AG08395 (cell line): ENCODE measurements at regions not wholly inside any gene's neighbourhood (a gene's known extent, or its start where the extent isn't known, plus 50 kb on each side); places are given as distances from the start of the nearest gene placed in this dataset.

Source experiments
- DNase-seq: peaks from one replicate; pipeline ENCODE4 v3.0.0; 2012; ENCODE audit warnings: mixed read lengths, low spot score

DNA sequence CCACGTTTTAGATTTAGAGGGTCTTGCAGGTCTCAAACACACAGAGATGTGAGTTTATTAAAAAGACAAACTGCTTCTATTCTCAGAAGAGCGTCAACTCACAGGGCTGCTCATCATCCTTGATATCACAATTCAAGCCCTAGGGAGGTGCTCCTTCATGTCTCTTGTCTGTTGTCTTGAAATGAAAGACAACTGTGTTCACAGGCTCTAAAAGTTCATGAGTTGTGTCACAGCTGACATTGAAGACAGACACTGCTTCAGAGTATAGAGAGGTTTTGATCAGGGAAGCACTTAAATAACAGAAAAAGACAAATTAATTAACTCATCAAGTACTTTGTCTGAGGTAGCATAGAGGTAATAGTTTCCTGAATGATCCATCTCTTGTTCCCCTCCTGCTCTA, 1917.6 kb upstream of the WWC1 start:
- no peak for DNase-seq

DNA sequence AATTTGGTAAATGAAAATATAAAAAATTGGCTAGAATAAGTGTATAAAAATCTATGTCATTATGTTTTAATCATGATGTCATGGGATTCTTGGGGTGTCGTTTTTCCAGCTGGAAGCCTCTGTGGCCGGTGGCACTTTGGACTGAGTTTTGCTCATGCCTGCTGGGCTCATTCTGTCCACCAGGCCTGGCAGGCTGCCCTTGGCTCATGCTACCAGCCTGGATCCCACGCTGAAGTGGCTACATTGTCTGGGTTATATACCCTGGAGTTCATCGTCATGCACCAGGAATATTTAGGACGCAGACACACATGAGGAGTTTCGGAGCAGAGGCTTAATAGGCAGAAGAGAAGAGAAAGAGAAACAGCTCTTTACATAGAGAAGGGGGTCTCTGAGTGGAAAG, 1913.7 kb upstream of the WWC1 start:
- no peak for DNase-seq

DNA sequence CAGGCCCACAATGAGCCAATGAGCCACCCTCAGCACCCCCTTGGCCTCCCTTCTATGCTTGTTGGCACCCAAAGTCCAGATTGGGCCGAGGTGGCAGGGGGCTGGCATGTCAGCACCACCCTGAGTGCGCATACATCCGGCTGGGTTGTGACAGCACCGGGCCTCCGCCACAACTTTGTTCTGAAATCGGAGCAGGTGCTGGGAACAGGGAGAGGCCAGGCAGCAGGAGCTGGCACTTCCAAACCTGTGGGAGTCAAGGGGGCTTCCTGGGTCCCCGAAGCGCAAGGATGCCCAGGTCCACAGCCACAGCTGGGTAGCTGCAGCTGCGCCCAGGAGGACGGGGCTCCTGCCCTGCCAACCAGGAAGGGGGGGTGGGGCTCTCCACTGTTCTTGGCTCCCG, 1911.9 kb upstream of the WWC1 start:
- no peak for DNase-seq

DNA sequence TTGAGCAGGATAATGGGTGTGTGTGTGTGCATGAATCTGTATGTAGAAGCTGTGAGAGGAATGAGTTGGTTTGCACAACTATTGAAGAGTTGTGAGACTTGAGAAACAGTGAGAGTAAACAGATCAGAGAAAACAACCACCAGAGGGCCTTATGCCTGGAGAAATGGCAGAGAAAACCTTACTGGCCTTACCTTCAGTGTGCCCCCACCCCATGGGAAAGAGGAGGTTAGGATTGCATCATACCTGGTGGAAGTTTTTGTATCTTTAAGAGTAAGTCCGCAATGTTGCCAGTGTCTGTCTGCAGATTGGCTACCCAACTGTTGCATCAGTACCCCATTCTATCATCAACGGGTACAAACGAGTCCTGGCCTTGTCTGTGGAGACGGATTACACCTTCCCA, 1909.4 kb upstream of the WWC1 start:
- no peak for DNase-seq

DNA sequence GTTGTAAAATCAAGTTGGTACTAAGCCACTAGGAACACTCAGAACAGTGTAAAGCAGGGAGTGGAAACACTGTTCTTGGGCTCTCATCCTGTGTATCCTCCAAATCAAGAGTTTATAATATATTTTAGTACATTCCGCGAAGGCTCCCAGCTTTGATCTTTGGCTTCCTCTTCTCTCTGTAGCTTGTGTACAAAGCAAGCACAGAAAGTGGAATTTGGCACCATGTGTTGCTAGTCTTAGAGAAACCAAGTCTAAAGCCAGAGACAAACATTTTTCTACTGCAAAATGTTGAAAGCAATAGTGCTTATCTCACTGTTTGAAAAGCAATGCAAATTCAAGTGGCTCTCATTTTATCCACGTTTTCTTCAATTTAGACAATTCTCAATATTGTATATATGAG, 1893.3 kb upstream of the WWC1 start:
- no peak for DNase-seq

DNA sequence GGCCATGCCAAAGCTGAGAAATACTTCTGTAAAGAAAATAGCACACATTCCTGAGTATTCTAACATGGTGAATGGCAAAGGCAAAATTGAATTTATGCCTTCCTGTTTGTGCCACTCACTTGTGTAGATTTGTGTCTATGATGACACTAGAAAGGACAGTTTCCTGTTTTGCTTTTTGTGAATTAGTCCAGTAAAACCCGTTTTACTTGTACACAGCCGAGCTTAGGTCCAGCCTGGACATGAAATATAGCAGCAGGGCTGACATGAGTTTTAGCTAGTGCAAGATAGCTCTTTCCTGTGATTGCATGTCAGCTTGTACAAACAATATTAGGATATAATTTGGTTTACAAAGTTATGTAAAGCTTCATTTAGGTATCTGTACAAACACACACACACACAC, 1891.7 kb upstream of the WWC1 start:
- no peak for DNase-seq

DNA sequence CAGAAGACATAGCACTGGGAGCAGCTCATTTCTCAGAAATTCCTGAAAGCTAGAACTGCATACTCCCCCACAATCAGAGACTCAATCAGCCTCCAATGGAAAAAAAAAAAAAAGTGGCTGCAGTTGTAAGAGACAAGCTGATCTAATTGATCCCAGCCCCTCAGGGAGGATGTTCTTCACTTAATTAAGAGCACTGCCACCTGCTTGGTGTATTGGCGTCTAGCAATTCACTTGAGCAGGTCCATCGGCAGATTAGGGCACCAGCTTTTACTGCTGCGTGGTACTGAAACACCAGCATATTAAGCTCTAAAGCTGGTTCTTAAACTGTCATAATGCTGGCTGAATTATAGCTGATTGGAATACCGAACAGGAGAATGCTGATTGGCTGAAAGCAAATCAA, 1890.1 kb upstream of the WWC1 start:
- DNase-seq: no peak

DNA sequence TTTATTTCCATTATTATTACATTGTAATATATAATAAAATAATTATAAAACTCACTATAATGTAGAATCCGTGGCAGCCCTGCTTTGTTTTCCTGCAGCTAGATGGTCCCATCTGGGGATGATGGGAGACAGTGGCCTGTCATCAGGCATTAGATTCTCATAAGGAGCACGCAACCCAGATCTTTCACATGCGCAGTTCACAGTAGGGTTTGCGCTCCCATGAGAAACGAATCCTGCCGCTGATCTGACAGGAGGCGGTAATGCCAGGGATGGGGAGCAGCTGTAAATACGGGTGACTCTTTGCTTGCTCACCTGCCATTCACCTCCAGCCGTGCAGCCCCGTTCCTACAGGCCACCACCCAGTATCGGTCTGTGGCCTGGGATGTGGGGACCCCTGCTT, 1879.3 kb upstream of the WWC1 start:
- no peak for DNase-seq

DNA sequence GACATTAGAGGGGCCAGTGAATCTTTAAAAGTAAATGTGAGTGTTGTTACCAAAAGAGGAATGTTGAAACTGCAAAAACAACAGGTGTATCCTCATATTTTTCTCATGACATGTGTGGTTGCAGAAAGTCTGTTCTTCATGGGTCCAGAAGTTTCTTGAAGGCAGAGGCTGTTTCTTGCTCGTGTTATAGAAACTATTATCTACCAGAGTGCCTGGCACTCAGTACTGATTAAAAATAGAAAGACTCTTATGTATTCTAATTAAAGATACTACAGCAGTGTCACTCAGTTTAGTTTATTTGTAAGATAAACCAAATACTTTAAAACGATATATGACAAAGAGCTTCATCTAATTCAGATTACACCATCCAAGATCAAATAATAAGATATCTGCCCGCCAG, 1864.2 kb upstream of the WWC1 start:
- no peak for DNase-seq

DNA sequence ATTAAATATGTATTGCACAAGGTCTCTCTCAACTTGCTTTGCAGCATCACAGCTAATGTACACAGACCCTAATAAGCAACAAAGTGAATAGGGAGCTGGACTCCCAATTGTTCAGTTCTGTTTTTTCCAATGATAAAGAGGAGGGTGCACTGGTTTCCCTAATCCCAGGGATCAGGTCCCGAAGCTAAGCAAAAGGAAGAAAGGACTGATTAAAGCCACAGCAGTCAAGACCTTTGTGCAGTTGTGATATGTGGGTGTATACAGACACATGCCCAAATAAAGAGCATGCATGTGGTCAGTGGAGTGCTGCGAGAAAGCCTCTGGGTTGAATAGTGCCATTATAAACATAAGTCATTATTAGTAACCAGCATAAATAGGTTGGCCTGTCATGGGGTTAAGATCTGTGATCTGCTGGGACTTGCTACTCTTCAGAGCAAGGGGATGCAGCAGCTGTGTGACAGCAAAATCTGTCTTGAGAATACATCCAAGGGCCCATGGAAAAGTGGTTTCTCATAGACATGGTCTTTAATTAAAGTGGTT, 1863.1 kb upstream of the WWC1 start:
- DNase-seq: no peak

DNA sequence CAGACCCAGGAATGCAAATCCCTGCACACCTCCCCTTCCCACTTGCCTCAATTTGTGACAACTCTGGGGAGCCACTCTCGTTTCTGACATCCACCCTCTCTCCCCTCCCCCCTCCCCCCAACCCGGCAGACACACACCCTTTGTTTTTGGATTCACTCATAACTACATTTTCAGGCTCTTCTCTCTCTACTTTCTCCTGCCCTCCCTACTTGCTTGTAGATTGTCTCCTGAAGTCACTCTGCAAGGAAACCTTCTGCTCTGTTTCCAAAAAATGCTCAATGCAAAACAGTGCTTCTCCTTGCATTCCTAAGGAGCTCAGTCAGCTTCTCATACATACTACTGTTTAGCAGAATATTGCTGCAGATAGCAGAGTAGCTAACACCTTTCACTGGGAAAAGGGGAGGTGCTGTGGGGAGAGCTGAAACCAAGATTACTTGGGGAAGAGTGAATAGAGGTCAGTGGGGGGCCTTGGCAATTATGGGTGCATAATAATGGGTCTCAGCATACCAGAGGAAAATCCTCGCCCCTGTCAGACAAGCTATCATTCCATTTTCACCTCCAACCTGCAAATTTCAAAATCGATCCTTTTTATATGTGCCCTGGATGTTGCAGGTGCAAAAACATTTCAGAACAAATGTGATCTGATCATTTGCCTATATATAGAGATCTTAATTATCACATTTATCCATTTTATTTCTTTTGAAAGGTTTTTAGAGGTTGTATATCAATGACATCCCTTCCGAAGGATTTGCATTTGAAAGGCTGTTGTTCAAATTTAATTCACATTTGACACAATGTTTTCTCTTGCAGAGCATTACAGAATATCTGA, 1860.7 kb upstream of the WWC1 start:
- DNase-seq: no peak

DNA sequence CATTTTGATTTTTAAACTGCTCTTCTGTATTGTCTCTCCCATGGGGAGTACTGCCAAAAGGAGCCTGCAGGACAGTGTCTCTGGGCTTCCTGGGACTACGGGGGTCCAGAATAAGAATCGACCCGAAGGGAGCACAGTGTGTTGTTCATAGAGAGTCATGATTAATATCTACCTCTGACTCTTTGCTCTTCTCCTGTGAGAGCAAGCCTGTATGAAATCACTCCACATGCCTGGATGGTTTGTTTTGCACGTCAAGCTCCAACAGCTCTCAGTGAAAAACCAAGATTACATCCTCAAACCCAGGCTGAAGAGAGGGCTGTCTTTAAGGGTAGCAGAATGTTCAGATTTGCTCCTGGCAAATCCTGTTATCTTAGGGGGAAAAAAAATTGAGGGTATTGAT, 1860.0 kb upstream of the WWC1 start:
- DNase-seq: no peak

DNA sequence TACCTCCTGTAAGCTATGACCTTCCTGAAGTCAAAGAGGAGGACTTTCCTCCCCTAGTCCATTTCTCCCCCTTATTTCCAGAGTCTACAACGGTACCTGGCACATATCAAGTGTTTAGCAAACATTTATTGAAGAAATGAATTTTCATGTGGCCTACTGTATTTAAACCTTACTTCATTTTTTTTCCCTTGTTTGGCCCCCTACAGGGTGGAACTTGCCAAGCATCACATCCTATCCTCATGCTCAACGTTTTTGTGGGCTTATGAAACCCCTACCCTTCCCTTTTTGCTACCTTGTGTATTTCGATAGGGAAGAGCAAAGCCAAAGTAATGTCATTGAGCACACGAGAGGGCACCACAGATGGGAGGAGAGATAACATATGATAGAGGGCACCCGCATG, 1857.8 kb upstream of the WWC1 start:
- no peak for DNase-seq

DNA sequence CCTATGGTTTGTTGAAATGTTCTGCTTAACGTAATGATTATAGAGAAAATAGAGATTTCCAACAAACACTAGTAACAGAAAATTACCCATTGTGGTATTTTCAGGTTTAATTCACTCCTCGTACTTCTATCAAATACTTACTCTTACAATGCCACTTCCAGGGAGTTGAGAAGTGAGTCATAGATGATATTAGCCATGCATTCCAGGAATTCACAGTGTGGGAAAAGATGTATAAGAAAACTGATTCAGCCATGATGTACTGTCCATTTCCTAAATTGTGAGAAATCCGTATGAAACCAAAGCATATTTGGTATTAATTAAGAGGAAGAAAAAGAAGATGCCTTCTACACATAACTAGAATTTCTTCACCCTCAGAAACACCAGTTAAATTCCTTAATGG, 1854.6 kb upstream of the WWC1 start:
- DNase-seq: no peak

DNA sequence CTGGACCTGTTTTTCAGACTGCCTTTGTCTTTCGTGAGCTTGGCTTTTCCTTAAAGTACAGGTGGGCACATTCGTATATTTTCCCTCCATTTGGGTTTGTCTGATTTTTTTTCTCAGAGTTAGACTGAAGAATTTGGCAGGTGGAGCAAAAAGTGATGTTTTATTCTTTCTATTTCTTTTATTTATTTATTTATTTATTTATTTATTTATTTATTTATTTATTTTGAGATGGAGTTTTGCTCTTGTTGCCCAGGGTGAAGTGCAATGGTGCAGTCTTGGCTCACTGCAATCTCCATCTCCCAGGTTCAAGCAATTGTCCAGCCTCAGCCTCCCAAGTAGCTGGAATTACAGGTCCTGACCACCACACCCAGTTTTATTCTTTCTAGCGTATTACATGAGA, 1805.1 kb upstream of the WWC1 start:
- no peak for DNase-seq

DNA sequence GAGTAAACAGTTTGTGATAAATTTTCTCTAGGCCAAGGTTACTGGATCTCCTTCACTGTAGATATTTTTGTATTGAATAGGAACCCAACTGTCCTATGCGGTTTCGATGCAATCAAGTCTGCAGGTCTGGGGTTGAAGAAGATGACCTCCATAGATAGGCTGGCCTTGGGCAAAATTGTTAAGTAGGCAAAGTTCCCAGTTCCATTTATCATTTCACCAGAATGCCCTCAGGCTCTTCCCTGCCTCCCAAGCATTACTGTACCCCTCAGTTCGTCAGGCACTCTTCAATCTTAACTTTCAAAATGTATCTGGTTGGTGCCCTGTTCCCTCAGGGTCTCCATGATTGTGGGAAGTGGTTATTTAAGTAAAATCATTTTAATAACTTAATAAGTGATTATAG, 1802.9 kb upstream of the WWC1 start:
- DNase-seq: no peak

DNA sequence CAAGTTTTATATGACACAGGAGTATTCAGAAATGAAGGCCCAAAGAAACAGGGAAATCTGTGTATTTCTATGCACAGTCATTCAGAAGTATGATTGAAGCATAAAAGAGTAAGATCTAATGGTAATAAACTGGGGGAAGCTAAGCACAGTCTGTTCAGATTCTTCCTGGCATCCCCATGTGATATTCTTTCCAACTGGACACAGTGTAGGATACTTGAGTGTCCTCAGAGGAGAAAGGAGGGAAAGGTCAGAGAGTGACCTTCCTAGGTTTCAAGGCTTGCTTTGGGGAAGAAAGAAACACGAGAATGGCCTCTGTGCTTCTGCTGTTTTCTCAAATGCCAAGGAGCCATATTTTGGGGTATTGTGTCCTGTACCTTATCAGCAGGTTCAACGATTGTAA, 1798.4 kb upstream of the WWC1 start:
- DNase-seq: no peak

DNA sequence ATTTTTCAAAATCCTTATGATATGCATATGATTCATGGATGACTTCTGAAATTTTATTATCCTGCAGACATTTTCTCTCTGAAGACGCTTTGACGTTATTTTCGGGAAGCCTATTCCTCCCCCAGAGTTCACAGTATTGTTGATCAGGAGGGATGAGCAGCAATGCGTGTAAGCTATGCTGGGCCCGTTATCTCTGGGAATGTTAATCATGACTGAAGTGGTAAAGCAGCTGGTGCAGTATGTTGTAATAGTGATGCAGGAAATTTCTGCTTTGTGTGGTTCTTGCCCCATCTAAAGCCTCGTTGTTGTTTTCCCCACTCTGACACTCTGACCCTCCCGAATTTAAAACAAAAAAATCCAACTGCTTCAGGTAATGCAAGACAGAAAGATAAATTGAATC, 1797.8 kb upstream of the WWC1 start:
- DNase-seq: no peak

DNA sequence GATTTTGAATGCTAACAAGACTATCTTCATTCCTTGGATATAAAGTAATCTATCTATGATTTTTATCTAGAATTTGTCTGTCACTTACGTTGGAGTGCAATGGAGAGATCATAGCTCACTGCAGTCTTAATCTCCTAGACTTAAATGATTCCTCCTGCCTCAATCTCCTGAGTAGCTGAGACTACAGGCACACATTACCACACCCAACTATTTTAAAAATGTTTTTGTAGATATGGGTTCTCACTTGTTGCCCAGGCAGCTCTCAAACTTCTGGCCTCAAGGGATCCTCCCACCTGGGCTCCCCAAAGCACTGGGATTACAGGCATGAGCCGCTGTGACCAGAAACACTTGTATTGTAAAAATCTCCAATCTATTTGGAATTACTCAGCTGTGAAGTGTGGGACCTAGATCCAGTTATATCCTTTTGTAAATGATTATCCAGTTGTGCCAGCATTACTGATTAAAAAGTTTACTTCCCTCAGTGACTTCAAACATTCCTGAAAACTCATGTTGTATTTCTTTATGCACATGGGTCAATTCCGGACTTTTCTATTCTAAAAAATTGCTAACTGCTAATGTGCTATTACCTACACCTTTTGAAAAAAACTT, 1793.8 kb upstream of the WWC1 start:
- no peak for DNase-seq

DNA sequence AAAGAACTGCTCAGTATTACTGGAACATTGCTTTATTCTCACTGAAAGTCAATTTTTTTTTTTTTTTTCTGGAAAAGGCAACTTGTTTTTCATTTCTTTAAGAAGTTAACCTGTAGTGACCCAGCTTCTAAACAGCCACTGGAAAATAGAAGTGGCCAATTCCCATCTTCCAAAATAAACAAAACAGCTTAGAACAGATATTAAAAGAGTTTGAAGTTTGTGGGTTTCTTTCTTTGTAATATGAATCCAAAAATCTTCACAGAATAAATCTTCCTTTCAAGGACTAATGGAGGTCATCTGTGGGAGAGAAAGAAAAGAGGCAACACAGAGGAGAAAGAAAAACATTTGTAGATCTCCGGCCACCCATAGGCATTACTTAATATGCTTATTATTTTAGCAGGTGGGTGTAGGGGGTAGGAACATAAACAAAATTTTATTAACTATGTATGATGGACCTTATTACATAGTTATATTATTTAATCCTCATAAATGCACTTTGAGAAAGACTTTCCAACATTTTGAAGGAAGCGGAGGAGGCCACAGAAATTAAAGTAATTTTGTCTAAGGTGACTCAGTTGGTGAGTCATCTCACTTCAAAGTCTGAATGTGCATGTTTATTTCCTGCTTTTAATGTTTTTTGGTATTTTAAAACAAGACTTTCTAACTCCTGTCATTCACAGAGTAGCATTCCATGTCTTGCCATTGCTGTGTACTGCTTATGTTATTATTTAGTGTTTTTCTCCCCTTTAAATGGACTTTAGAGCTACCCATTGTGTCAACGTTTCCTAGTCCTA, 1791.8 kb upstream of the WWC1 start:
- no peak for DNase-seq

DNA sequence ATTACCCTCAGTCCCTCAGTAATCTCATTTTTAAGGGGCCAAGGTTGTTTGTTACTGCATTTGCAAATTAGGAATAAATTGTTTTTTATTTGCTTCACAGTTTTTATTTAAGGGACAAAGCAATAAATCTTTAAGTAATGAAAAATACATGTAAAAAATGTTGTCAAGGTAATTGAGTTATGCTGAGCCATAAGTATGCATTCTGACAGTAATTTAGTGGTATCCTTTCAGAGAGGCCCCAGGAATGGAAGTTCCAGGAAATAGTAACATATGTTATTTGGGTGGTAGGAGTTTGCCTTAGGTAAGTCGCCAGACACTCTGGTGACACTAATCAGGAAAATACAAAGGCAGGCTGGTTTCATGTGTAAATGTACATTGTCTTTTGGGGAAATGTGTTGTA, 1787.9 kb upstream of the WWC1 start:
- DNase-seq: no peak

DNA sequence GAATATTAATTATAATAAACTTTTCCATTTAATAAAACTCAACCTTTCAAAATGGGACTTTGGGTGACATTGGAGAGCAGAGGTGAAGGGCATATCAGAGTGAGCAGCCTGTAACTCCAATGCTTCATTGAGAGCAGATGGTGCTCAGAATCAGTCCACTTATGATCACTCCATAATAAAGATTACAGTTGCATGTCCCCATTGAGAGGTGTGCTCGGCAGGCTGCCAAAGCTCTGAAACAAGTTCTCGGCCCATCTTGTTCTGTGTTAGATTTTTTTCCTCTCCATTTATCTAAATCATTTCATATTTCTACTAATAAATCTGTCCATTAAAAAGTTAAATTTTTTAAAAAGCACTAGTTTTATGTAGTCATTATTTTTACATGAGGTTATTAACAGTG, 1786.4 kb upstream of the WWC1 start:
- DNase-seq: no peak

DNA sequence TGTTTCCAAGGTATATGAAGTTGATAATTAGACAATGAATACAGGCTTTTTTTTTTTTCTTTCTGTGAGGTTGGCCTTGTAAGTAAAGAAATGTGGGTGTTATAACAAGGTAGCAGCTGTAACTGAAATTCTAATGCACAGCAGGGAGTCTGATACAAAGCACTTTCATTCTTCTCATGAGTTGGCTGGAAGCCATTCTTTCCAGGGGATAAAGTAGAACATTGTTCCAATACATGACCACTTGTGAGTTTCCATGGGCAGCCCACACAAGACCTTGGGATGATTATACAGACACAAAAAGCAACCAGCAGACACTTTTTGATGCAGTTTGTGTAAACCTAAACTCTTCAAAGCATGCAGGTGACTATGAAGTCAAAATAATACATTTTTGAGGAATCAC, 1785.9 kb upstream of the WWC1 start:
- no peak for DNase-seq
